Omental fat pad (tissue), 3 donors: ENCODE measurements at regions not wholly inside any gene's neighbourhood (a gene's known extent, or its start where the extent isn't known, plus 50 kb on each side); places are given as distances from the start of the nearest gene placed in this dataset.
A peak's percentile ranks its signal among the peaks of the same experiment; 100 is the strongest.
"Not testable (repeated sequence)": the region's sequence is repeated elsewhere in the genome, so short reads cannot be mapped to it uniquely, and the experiment has no call there.

Experiments
- ATAC-seq: fragments of 150-250 bp; one replicate; pipeline ENCODE4 v1.9.1; 2016; ENCODE audit warnings: mild to moderate bottlenecking, moderate library complexity; ENCODE audit not compliant: low FRiP score
- DNase-seq: peaks from one replicate; pipeline ENCODE4 v3.0.0-alpha.2; 2019; ENCODE audit warnings: low spot score
- CTCF ChIP-seq, 3 donors: fragments of 450-650 bp; IDR thresholded peaks; one replicate each; pipeline ENCODE4 v1.5.1; 2016 to 2017; ENCODE audit warnings: antibody characterized with exemption in 3 of 3, mild to moderate bottlenecking in 3 of 3, moderate library complexity in 2 of 3

DNA sequence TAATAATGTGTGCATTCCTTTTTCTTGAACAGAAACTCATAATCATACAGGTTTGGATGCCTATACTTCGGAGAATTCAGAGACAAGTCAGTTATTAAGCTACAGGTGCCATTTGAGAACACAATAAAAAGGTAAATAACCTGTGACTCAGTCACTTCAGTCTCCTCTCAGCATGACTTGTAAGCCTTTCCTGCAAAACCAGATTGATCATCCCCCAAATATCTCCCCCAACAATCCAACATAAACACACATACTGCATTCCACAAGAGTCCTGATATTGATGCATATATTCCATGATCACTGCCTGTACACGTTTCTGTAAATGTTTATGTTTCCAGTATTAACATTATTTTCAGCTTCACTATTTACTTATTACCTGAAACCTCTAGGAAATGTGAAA, 110.8 kb downstream of the PWWP3B start:
- no peak for DNase-seq
- no peak for ATAC-seq
- TF ChIP-seq CTCF (IDR thresholded peaks at IDR 0.05), result no peak

- ATAC-seq, result no peak
- DNase-seq, result no peak
- TF ChIP-seq CTCF (IDR thresholded peaks at IDR 0.05), result no peak
Measured at GRCh38 chrX:106281383-106281782, 113.3 kb downstream of the PWWP3B start.

DNA sequence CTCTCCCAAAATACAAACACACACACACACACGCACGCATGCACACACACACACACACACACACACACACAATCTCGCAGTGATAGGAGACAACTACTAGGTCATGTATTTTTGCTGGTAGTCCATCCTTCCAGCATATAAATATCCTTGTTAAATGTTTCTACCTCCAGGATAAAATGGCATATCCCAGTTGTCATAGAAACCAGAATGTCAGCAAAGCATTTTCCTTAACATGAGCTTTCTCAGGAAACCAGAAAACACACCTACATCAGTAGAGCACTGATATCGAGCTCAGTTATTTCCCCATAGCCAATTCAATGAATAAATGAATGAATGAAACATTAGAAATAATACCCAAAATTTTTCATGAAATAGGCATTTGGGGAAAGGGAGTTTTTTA, 115.7 kb downstream of the PWWP3B start:
- DNase-seq (no peak), ATAC-seq (no peak)
- TF ChIP-seq CTCF (IDR thresholded peaks at IDR 0.05), result no peak

DNA sequence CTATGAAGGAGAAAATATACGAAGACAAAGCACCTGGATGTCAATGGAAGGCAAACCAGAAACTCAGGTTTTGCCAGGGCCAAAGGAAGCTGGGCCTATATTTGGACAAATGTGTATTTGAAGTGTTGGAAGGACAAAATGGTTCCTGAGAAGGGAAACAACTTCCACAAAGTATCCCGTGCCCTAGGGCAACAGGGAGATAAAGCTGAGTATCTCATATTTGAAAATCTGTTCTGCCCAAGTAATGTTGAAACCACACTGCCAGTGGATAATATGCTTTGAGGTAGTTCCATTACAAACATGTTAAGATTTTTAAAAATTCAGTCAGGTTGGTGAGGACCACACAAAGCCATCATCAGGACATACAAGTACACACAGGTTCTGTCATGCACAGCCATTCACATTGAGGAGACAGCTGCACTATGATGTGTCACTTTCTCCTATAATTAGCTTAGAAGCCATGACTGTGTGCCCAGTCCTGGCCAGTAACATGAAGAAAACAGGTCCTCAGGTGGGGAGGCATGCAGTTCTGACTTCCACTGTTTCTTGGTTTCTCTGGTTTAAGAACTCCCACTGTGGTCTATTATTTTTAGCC, 116.4 kb downstream of the PWWP3B start:
- no peak for TF ChIP-seq CTCF (IDR thresholded peaks at IDR 0.05)
- no peak for DNase-seq
- no peak for ATAC-seq

DNA sequence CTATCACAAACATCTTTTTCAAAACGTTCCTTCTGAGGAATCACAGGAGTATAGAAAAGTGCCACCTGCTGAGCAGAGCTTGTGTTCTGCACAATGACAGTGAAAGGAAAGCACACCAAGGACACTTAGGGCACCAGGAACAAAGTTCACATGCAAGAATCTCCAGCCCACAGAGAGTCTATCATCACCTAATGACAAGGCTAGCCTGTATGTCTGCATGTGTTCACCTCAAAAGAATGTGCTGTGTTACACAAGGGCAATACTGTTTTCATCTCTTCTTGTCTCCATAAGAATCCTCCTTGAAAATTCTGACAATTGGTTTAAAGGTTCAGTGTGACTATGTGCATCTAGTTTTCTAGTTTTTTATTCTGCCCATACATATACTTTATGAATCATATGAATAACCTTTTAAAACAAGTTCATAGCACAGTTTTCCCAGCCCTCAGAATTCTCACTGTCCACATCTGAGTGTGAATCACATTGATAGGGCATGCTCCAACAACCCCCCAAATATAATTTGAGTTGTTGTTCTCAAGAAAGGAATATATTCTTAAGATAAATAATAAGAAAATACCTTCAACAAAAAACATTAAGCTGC, 118.0 kb downstream of the PWWP3B start:
- TF ChIP-seq CTCF (IDR thresholded peaks at IDR 0.05), result no peak
- DNase-seq, result no peak
- ATAC-seq, result peak; percentile 57

DNA sequence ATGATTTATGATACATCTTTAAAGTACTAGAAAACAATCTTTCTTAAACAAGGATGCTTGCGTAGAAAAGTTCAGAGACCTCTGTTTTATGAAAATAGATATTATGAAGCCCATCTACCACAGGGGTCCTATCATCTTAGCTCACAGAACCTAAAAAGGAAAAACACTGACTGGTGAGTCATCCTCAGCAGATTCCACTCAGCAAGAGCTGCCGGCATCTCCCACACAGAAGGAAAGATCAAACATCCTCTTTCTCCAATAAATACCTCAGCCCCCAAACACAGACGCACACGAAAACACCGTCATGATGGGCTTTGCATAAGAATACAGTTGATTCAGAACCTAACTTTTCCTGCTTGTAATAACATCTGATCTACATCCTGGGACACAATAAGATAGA, 122.7 kb downstream of the PWWP3B start:
- not testable (repeated sequence) for DNase-seq
- ATAC-seq, result peak; percentile 75

DNA sequence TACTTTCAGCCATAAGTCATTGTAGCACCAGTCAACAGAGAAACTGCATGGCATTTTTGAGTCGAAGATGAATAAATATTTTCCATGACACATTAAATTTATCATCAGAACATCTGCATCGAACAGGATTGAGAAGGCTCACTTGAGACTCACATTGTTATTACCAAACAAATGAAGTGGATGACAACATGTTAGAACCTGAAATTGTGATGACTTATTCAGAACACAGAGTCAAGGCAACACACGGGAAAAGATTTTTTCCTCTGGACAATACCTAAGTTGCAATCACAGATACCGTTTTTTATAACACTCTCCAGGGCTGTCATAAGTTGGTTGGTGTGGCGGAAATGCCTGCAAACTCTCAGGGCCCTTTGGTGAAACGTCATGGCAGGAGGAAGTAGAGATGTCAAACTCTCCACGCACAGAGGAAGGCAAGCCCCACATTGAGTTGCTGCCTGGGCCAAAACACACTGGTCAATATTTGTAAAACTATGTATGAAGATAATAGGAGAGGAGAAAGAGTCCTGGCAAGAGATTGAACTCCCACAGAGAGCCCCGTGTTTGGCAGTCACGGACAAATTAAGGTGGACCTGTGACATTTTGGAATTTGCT, 123.8 kb downstream of the PWWP3B start:
- ATAC-seq, DNase-seq: not testable (repeated sequence)

- ATAC-seq, result peak; percentile 19
- TF ChIP-seq CTCF (IDR thresholded peaks at IDR 0.05), result no peak
- no peak for DNase-seq
Measured at GRCh38 chrX:106300239-106300638, 132.1 kb downstream of the PWWP3B start.
